ENCODE measurements at regions not wholly inside any gene's neighbourhood (a gene's known extent, or its start where the extent isn't known, plus 50 kb on each side); places are given as distances from the start of the nearest gene placed in this dataset.

DNA sequence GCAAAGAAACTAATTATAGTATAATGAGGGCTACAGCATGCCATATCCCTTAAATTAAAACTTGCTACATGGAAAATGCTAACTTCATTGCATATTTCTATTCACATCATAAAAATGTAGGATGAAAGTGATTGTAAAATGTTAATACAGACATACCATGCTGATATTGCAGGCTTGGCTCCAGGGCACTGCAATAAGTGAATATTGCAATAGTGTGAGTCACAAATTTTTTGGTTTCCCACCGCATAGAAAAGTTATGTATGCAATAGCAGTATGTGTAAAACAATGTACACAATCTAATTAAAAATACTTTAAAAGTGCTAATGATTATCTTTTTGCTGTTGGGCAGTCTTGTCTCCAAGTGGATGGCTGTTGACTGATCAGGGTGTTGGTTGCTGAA is 162.1 kb downstream of the CD8B2 start:
- no peak for DNase-seq
- Histone ChIP-seq H3K9me3 (ENCODE audit: control insufficient read depth, insufficient read depth, low read length) (no peaks in the 10 kb centered on the region; the same call in 1 of the 2 replicates), H4K5ac (ENCODE audit: low read depth, low read length) (no peak overlapping the region), H2AK5ac (ENCODE audit: low read depth, low read length) (no peak overlapping the region), H3K27ac (ENCODE audit: insufficient read depth, low read length) (no peak overlapping the region), H4K91ac (ENCODE audit: insufficient read depth, low read depth, low read length) (no peak overlapping the region), H2AK9ac (replicated peaks; ENCODE audit: low read depth, low read length, poor library complexity) (no peak overlapping the region), H4K8ac (ENCODE audit: low read depth in 2 of 2, low read length in 2 of 2) (no peak overlapping the region), H3K18ac (ENCODE audit: low read depth, low read length) (no peak overlapping the region), H3K36me3 (ENCODE audit: control insufficient read depth, insufficient read depth, low read length) (no peaks in the 10 kb centered on the region), H3K79me1 (ENCODE audit: low read depth in 1 of 2, low read length in 2 of 2) (no peaks in the 10 kb centered on the region), H2BK15ac (ENCODE audit: low read depth, low read length) (no peak overlapping the region), H3K4me1 (ENCODE audit: control insufficient read depth, insufficient read depth, low read length) (no peaks in the 10 kb centered on the region), H3K9ac (ENCODE audit: low read depth, low read length) (no peak overlapping the region), H3K9me1 (ENCODE audit: insufficient read depth, low read length) (no peaks in the 10 kb centered on the region), H3K27me3 (ENCODE audit: control insufficient read depth, insufficient read depth, low read length) (no peaks in the 10 kb centered on the region), H2BK5ac (ENCODE audit: low read depth, low read length, poor library complexity, severe bottlenecking) (no peak overlapping the region), H3K23ac (ENCODE audit: low read depth, low read length) (no peak overlapping the region), H3K4me3 (ENCODE audit: insufficient read depth, low read depth, low read length) (no peak overlapping the region), H2AFZ (replicated peaks; ENCODE audit: low read length, poor library complexity) (no peak overlapping the region), H2BK120ac (ENCODE audit: low read depth, low read length) (no peak overlapping the region), H3K14ac (replicated peaks; ENCODE audit: low read depth, low read length) (no peak overlapping the region), H4K20me1 (ENCODE audit: insufficient read depth, low read length) (no peaks in the 10 kb centered on the region), H3K4me2 (ENCODE audit: low read depth, low read length) (no peak overlapping the region), H3K4ac (ENCODE audit: low read depth, low read length) (no peak overlapping the region), H2BK20ac (ENCODE audit: low read depth, low read length) (no peak overlapping the region), H3K56ac (ENCODE audit: extremely low read depth, insufficient read depth, low read length) (no peak overlapping the region)
- ATAC-seq (ENCODE audit: low read depth): no peak
- ChIA-PET CTCF (no interaction called here), POLR2A (ENCODE audit: unreplicated experiment) (no interaction called here)
- intact Hi-C loops (cut with micrococcal nuclease): no loop called here
- in situ Hi-C loops (cut with MboI; ENCODE audit: low sequenced_read_pairs): loop anchor here (25.0 kb wide), 1 partner anchor 1538 kb away; no protein-coding TSS in a partner anchor
- no TSS peak for BruUV-seq (replicated peaks)
- TF ChIP-seq POLR2A (IDR thresholded peaks at IDR 0.05; ENCODE audit: low read depth, low read length) (no peak), RFX5 (IDR thresholded peaks at IDR 0.05; ENCODE audit: low read depth, low read length) (no peak), ELK1 (IDR thresholded peaks at IDR 0.05; ENCODE audit: borderline replicate concordance, low read depth, low read length) (no peak), CHD1 (IDR thresholded peaks at IDR 0.05; ENCODE audit: low read depth, low read length) (no peak), MAFK (IDR thresholded peaks at IDR 0.05; ENCODE audit: low read depth, low read length) (no peak), CEBPB (IDR thresholded peaks at IDR 0.05; ENCODE audit: low read depth, low read length) (no peak), CTCF (conservative IDR thresholded peaks at IDR 0.05; ENCODE audit: low read depth, low read length) (no peak), USF2 (IDR thresholded peaks at IDR 0.05; ENCODE audit: low read depth, low read length) (no peak), RCOR1 (IDR thresholded peaks at IDR 0.05; ENCODE audit: insufficient replicate concordance, low read length) (no peak), SMC3 (IDR thresholded peaks at IDR 0.05; ENCODE audit: low read depth, low read length) (no peak), FOS (IDR thresholded peaks at IDR 0.05; ENCODE audit: low read depth, low read length) (no peak), BHLHE40 (IDR thresholded peaks at IDR 0.05; ENCODE audit: low read depth, low read length) (no peak), NFE2L2 (IDR thresholded peaks at IDR 0.05; ENCODE audit: low read depth, low read length) (no peak)
- dilution Hi-C loops (cut with HindIII; ENCODE audit: low sequenced_read_pairs, unreplicated experiment): no loop called here
- WGBS, 2 experiments (ENCODE audit: extremely low coverage in 2 of 2, insufficient read length in 1 of 2): no CpG with 5 or more reads among the region's 1 CpG

Data from IMR-90 (cell line).